ENCODE measurements at regions not wholly inside any gene's neighbourhood (a gene's known extent, or its start where the extent isn't known, plus 50 kb on each side); places are given as distances from the start of the nearest gene placed in this dataset.

DNA sequence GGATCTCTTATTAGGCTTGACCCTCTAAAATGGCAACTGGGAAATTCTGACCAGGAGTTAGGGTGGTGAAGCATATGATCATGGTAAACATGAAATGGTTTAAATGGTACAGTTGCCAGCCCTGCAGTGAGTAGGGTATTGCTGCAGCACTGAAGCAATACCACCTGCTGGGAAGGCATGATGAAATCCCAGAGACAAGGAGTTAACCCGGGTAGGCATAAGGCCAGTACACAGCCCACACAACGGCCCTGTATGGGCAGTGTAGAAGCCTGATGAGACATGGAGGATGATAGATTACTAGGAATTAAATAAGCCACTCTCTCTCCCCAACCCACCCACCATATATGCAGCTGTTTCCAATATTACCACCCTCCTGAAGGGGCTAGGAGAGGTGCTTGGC lies 197.4 kb upstream of the MOCS1 start:
- Histone ChIP-seq H3K27ac (no peak overlapping the region), H3K4me3 (no peak overlapping the region), H3K36me3 (no peaks in the 10 kb centered on the region), H3K4me1 (no peaks in the 10 kb centered on the region), H3K27me3 (no peaks in the 10 kb centered on the region), H3K9me3 (no peaks in the 10 kb centered on the region), H3K9ac (ENCODE audit: low read depth in 2 of 2, low read length in 2 of 2) (no peak overlapping the region)
- TF ChIP-seq, protein P1, sequence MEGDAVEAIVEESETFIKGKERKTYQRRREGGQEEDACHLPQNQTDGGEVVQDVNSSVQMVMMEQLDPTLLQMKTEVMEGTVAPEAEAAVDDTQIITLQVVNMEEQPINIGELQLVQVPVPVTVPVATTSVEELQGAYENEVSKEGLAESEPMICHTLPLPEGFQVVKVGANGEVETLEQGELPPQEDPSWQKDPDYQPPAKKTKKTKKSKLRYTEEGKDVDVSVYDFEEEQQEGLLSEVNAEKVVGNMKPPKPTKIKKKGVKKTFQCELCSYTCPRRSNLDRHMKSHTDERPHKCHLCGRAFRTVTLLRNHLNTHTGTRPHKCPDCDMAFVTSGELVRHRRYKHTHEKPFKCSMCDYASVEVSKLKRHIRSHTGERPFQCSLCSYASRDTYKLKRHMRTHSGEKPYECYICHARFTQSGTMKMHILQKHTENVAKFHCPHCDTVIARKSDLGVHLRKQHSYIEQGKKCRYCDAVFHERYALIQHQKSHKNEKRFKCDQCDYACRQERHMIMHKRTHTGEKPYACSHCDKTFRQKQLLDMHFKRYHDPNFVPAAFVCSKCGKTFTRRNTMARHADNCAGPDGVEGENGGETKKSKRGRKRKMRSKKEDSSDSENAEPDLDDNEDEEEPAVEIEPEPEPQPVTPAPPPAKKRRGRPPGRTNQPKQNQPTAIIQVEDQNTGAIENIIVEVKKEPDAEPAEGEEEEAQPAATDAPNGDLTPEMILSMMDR (IDR thresholded peaks at IDR 0.05), result no peak
- no peak for DNase-seq
- intact Hi-C loops (cut with DNase I), result no loop called here

DNA sequence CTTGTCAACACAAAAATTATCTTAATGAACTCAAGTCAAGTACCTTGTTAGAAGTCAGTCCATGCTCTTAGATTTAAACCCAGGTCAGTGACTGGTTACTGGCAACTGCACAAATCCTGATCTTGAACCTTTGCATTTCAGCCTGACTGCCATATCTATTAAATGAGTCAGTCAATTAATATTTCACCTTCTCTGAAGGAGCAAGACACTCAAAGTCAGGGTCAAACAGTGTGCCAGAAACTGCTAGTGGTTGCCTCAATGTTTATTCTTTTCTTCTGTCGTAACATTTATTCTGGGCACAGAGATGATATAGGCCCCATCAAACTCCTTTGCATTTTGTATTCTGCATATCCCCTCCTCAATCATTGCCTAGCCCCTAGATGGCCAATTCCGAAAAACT lies 193.9 kb upstream of the MOCS1 start:
- intact Hi-C loops (cut with DNase I), result no loop called here

DNA sequence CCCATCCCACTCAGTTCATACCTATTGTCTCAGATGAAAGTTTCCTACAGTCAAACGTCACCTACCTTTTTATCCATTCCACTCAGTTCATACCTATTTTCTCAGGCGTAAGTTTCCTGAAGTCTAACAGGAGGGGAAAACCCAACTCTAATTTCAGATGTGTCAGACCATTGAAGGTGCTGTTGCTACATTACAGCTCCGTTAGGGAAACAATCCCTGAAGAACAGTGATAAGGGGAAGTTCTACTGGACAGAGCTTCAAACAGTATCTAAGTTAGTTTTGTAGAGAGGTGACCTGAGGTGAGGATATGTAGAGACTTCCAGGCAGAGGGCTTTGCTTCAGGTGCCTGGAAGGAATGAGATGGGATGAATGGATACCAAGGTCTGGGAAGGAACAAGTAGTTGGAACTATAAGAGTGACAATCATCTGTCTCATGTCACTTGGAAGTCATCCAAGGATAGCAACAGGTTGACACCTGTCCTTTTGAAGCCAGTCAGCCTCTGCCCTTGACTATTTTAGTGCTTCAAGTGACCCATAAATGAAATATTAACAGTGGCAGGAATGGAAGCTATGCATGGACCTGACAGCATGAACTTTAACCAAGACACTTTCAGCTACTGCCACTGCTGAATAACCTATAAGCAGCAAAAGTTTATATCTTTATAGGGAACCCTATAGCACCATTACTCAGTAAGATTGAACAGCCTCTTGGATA lies 191.6 kb upstream of the MOCS1 start:
- H3K4me3 ChIP-seq, result no peak overlapping the region
- TF ChIP-seq, protein P1 (IDR thresholded peaks at IDR 0.05), result no peak
- H3K9me3 ChIP-seq, result no peaks in the 10 kb centered on the region
- H3K9ac ChIP-seq (ENCODE audit: low read depth in 2 of 2, low read length in 2 of 2), result no peak overlapping the region
- intact Hi-C loops (cut with DNase I), result no loop called here
- H3K27ac ChIP-seq, result no peak overlapping the region
- H3K27me3 ChIP-seq, result no peaks in the 10 kb centered on the region
- DNase-seq, result no peak
- H3K4me1 ChIP-seq, result no peaks in the 10 kb centered on the region
- H3K36me3 ChIP-seq, result no peaks in the 10 kb centered on the region

More for the DNA sequence above, 193.9 kb upstream of the MOCS1 start:
- Histone ChIP-seq H3K4me1 (no peaks in the 10 kb centered on the region), H3K9me3 (no peaks in the 10 kb centered on the region), H3K4me3 (no peak overlapping the region), H3K36me3 (no peaks in the 10 kb centered on the region), H3K27me3 (no peaks in the 10 kb centered on the region), H3K27ac (no peak overlapping the region), H3K9ac (ENCODE audit: low read depth in 2 of 2, low read length in 2 of 2) (no peak overlapping the region)
- DNase-seq, result no peak
- TF ChIP-seq, protein P1 (IDR thresholded peaks at IDR 0.05), result no peak

DNA sequence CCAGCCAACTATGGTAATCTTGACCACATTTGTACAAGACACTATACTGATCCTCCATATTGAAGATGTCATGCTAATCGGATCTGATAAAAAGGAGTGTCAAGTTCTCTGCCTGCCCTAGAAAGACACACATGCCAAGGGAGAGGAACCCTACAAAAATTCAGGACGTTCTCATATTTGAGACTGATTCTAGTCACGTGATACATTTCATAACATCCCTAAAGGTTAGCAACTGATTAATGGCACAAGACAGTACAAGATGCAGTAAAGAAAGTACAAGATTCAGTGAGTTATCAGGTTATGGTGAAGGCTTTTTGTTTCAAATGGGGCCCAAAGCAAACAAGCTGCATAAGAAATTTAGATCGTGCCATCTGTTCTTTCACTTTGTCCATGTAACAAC lies 190.7 kb upstream of the MOCS1 start:
- no peak overlapping the region for H3K27ac ChIP-seq
- H3K9me3 ChIP-seq, result no peaks in the 10 kb centered on the region
- TF ChIP-seq, protein P1 (IDR thresholded peaks at IDR 0.05), result no peak
- no peaks in the 10 kb centered on the region for H3K27me3 ChIP-seq
- intact Hi-C loops (cut with DNase I), result no loop called here
- H3K36me3 ChIP-seq, result no peaks in the 10 kb centered on the region
- DNase-seq, result no peak
- H3K4me1 ChIP-seq, result no peaks in the 10 kb centered on the region
- no peak overlapping the region for H3K4me3 ChIP-seq
- H3K9ac ChIP-seq (ENCODE audit: low read depth in 2 of 2, low read length in 2 of 2), result no peak overlapping the region

DNA sequence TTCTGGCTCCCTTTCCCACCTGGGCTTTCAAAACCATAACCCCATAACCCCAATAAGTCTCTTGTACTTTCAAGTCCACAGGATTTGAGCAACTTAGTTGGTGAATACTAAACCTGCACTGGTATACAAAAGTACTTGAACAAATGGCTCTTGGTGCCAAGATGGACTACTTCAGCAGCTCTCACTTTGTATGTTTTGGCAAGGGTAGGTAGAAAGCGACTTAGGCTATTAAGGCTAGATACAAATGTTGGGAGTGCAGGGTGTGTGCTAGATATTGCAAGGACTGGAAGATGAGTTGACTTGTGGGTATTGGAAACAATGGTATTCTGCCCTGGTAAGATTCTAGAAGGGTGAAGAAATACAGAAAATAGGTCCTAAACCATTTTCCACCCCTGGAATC lies 182.6 kb upstream of the MOCS1 start:
- H3K36me3 ChIP-seq, result no peaks in the 10 kb centered on the region
- intact Hi-C loops (cut with DNase I), result no loop called here
- TF ChIP-seq, protein P1 (IDR thresholded peaks at IDR 0.05), result no peak
- H3K9me3 ChIP-seq, result no peaks in the 10 kb centered on the region
- no peak overlapping the region for H3K4me3 ChIP-seq
- no peak overlapping the region for H3K9ac ChIP-seq (ENCODE audit: low read depth in 2 of 2, low read length in 2 of 2)
- H3K27me3 ChIP-seq, result no peaks in the 10 kb centered on the region
- DNase-seq, result no peak
- H3K4me1 ChIP-seq, result no peaks in the 10 kb centered on the region
- no peak overlapping the region for H3K27ac ChIP-seq
